Mesendoderm (in vitro differentiated cells): ENCODE measurements at regions not wholly inside any gene's neighbourhood (a gene's known extent, or its start where the extent isn't known, plus 50 kb on each side); places are given as distances from the start of the nearest gene placed in this dataset.

Source experiments
- DNase-seq: peaks from one replicate; pipeline ENCODE4 v3.0.0; 2013
- H2AK5ac ChIP-seq: 2 replicates; pipeline ENCODE4 v1.6.1; 2013; ENCODE audit warnings: low read length, inconsistent platforms
- H2BK120ac ChIP-seq: 2 replicates; pipeline ENCODE4 v1.6.1; 2013; ENCODE audit warnings: low read depth, mild to moderate bottlenecking, low read length, moderate library complexity, mixed read lengths
- H2BK15ac ChIP-seq: replicated peaks from 2 replicates; pipeline ENCODE4 v1.6.1; 2013; ENCODE audit warnings: low read depth, mild to moderate bottlenecking, moderate library complexity
- H2BK5ac ChIP-seq: 2 replicates; pipeline ENCODE4 v1.6.1; 2013; ENCODE audit warnings: low read length, inconsistent platforms
- H3K18ac ChIP-seq: 2 replicates; pipeline ENCODE4 v1.6.1; 2013; ENCODE audit warnings: mild to moderate bottlenecking, low read length, mixed read lengths
- H3K23ac ChIP-seq: one replicate; pipeline ENCODE4 v1.6.1; 2013; ENCODE audit warnings: low read length
- H3K27ac ChIP-seq: 2 replicates; pipeline ENCODE4 v1.5.1; 2013; ENCODE audit warnings: low read depth, mild to moderate bottlenecking, inconsistent platforms, low read length, moderate library complexity
- H3K27me3 ChIP-seq: 2 replicates; pipeline ENCODE4 v1.6.1; 2013; ENCODE audit warnings: low read length, control low read depth, mild to moderate bottlenecking, inconsistent platforms; ENCODE audit not compliant: insufficient read depth, poor library complexity
- H3K36me3 ChIP-seq: 2 replicates; pipeline ENCODE4 v1.6.1; 2013; ENCODE audit warnings: low read length, inconsistent platforms; ENCODE audit not compliant: control insufficient read depth, insufficient read depth
- H3K4ac ChIP-seq: one replicate; pipeline ENCODE4 v1.6.1; 2013; ENCODE audit warnings: low read depth, mild to moderate bottlenecking, low read length, moderate library complexity
- H3K4me1 ChIP-seq: 2 replicates; pipeline ENCODE4 v1.6.1; 2013; ENCODE audit warnings: low read depth, low read length, inconsistent platforms; ENCODE audit not compliant: control insufficient read depth
- H3K4me2 ChIP-seq: 2 replicates; pipeline ENCODE4 v1.6.1; 2013; ENCODE audit warnings: low read length
- H3K4me3 ChIP-seq: 2 replicates; pipeline ENCODE4 v1.5.1; 2013; ENCODE audit warnings: mild to moderate bottlenecking, low read length
- H3K56ac ChIP-seq: one replicate; pipeline ENCODE4 v1.6.1; 2013; ENCODE audit warnings: low read length
- H3K79me1 ChIP-seq: 2 replicates; pipeline ENCODE4 v1.6.1; 2013; ENCODE audit warnings: low read length, inconsistent platforms
- H3K79me2 ChIP-seq: 2 replicates; pipeline ENCODE4 v1.6.1; 2013; ENCODE audit warnings: mild to moderate bottlenecking, low read length; ENCODE audit not compliant: control insufficient read depth, insufficient read depth
- H3K9ac ChIP-seq: 2 replicates; pipeline ENCODE4 v1.6.1; 2013; ENCODE audit warnings: low read length, inconsistent platforms
- H4K5ac ChIP-seq: one replicate; pipeline ENCODE4 v1.6.1; 2013; ENCODE audit warnings: low read length
- H4K8ac ChIP-seq: one replicate; pipeline ENCODE4 v1.6.1; 2013; ENCODE audit warnings: low read depth, mild to moderate bottlenecking, control low read depth, low read length, moderate library complexity
- WGBS: extraction: QIAGEN DNeasy Blood & Tissue Kit; methylation state at CpG from one replicate; pipeline ENCODE4 v1.1.7; 2013; ENCODE audit warnings: low lambda C conversion rate, missing lambda C conversion rate; ENCODE audit not compliant: insufficient coverage; ENCODE audit errors: extremely low coverage; 5-methylcytosine and 5-hydroxymethylcytosine counted together

GRCh38 chr3:88528494-88528893, 378.7 kb downstream of the C3orf38 start:
- no peak overlapping the region for H2BK120ac ChIP-seq
- H3K27ac ChIP-seq = no peak overlapping the region
- H2BK5ac ChIP-seq = no peak overlapping the region
- no peak overlapping the region for H4K5ac ChIP-seq
- WGBS = no CpG with 5 or more reads among the region's 3 CpGs
- H3K18ac ChIP-seq = no peak overlapping the region
- no peak overlapping the region for H3K4me2 ChIP-seq
- no peaks in the 10 kb centered on the region for H3K4me1 ChIP-seq
- H3K27me3 ChIP-seq = no peaks in the 10 kb centered on the region
- H3K79me1 ChIP-seq = no peaks in the 10 kb centered on the region
- no peak overlapping the region for H2BK15ac ChIP-seq
- H3K4ac ChIP-seq = no peak overlapping the region
- no peak overlapping the region for H3K23ac ChIP-seq
- no peaks in the 10 kb centered on the region for H3K79me2 ChIP-seq
- no peaks in the 10 kb centered on the region for H3K36me3 ChIP-seq
- H4K8ac ChIP-seq = no peak overlapping the region
- no peak for DNase-seq
- no peak overlapping the region for H2AK5ac ChIP-seq
- H3K9ac ChIP-seq = no peak overlapping the region
- no peak overlapping the region for H3K56ac ChIP-seq
- H3K4me3 ChIP-seq = no peak overlapping the region

GRCh38 chr3:88534534-88534933, 384.8 kb downstream of the C3orf38 start:
- Histone ChIP-seq H3K27me3 (no peaks in the 10 kb centered on the region), H3K27ac (no peak overlapping the region), H4K5ac (no peak overlapping the region), H3K4me1 (no peaks in the 10 kb centered on the region), H3K23ac (no peak overlapping the region), H2BK120ac (no peak overlapping the region), H3K4me3 (no peak overlapping the region), H3K9ac (no peak overlapping the region), H2BK15ac (no peak overlapping the region), H2BK5ac (no peak overlapping the region), H3K56ac (no peak overlapping the region), H3K79me1 (no peaks in the 10 kb centered on the region), H3K18ac (no peak overlapping the region), H3K4ac (no peak overlapping the region), H2AK5ac (no peak overlapping the region), H3K36me3 (no peaks in the 10 kb centered on the region), H4K8ac (no peak overlapping the region), H3K4me2 (no peak overlapping the region), H3K79me2 (no peaks in the 10 kb centered on the region)
- DNase-seq = no peak
- no CpG with 5 or more reads among the region's 4 CpGs for WGBS

- Histone ChIP-seq H3K56ac (no peak overlapping the region), H2AK5ac (no peak overlapping the region), H2BK15ac (no peak overlapping the region), H3K4me3 (no peak overlapping the region), H4K5ac (no peak overlapping the region), H3K27me3 (no peaks in the 10 kb centered on the region), H3K9ac (no peak overlapping the region), H3K4ac (no peak overlapping the region), H2BK120ac (no peak overlapping the region), H3K23ac (no peak overlapping the region), H3K27ac (no peak overlapping the region), H3K4me1 (no peaks in the 10 kb centered on the region), H4K8ac (no peak overlapping the region), H3K4me2 (no peak overlapping the region), H2BK5ac (no peak overlapping the region), H3K36me3 (no peaks in the 10 kb centered on the region), H3K18ac (no peak overlapping the region), H3K79me2 (no peaks in the 10 kb centered on the region), H3K79me1 (no peaks in the 10 kb centered on the region)
- WGBS = no CpG with 5 or more reads among the region's 1 CpG
- no peak for DNase-seq
These were observed 385.8 kb downstream of the C3orf38 start for GRCh38 chr3:88535563-88535962.

- H2BK5ac ChIP-seq = no peak overlapping the region
- H3K18ac ChIP-seq = no peak overlapping the region
- no peak overlapping the region for H4K8ac ChIP-seq
- no peaks in the 10 kb centered on the region for H3K79me1 ChIP-seq
- no peaks in the 10 kb centered on the region for H3K4me1 ChIP-seq
- H2BK15ac ChIP-seq = no peak overlapping the region
- no peak overlapping the region for H3K4ac ChIP-seq
- H3K4me3 ChIP-seq = no peak overlapping the region
- H3K79me2 ChIP-seq = no peaks in the 10 kb centered on the region
- DNase-seq = no peak
- H3K27ac ChIP-seq = no peak overlapping the region
- no peak overlapping the region for H2AK5ac ChIP-seq
- no peak overlapping the region for H4K5ac ChIP-seq
- no peak overlapping the region for H3K4me2 ChIP-seq
- H3K56ac ChIP-seq = no peak overlapping the region
- H3K23ac ChIP-seq = no peak overlapping the region
- H3K9ac ChIP-seq = no peak overlapping the region
- H2BK120ac ChIP-seq = no peak overlapping the region
- no peaks in the 10 kb centered on the region for H3K36me3 ChIP-seq
- no peaks in the 10 kb centered on the region for H3K27me3 ChIP-seq
These were observed 393.2 kb downstream of the C3orf38 start for GRCh38 chr3:88542916-88543315.

- Histone ChIP-seq H4K8ac (no peak overlapping the region), H2AK5ac (no peak overlapping the region), H3K4ac (no peak overlapping the region), H3K4me3 (no peak overlapping the region), H3K23ac (no peak overlapping the region), H4K5ac (no peak overlapping the region), H3K18ac (no peak overlapping the region), H3K27me3 (no peaks in the 10 kb centered on the region), H3K36me3 (no peaks in the 10 kb centered on the region), H3K27ac (no peak overlapping the region), H3K79me2 (no peaks in the 10 kb centered on the region), H2BK120ac (no peak overlapping the region), H3K79me1 (no peaks in the 10 kb centered on the region), H3K4me2 (no peak overlapping the region), H3K4me1 (no peaks in the 10 kb centered on the region), H2BK5ac (no peak overlapping the region), H3K9ac (no peak overlapping the region), H3K56ac (no peak overlapping the region), H2BK15ac (no peak overlapping the region)
- WGBS = no CpG with 5 or more reads among the region's 3 CpGs
- DNase-seq = no peak
These were observed 422.7 kb downstream of the C3orf38 start for GRCh38 chr3:88572450-88572849.

- Histone ChIP-seq H3K27me3 (no peaks in the 10 kb centered on the region), H2AK5ac (no peak overlapping the region)
These were observed 423.7 kb downstream of the C3orf38 start for GRCh38 chr3:88573472-88573871.

More at GRCh38 chr3:88573472-88573871, 423.7 kb downstream of the C3orf38 start:
- no peak overlapping the region for H3K9ac ChIP-seq
- H2BK120ac ChIP-seq = no peak overlapping the region
- H3K4me2 ChIP-seq = no peak overlapping the region
- no peak overlapping the region for H3K56ac ChIP-seq
- no peak overlapping the region for H3K18ac ChIP-seq
- H4K8ac ChIP-seq = no peak overlapping the region
- WGBS = no CpG with 5 or more reads among the region's 4 CpGs
- no peak overlapping the region for H3K23ac ChIP-seq
- H3K4me3 ChIP-seq = no peak overlapping the region
- H3K4me1 ChIP-seq = no peaks in the 10 kb centered on the region
- no peak overlapping the region for H2BK5ac ChIP-seq
- DNase-seq = no peak
- no peaks in the 10 kb centered on the region for H3K79me2 ChIP-seq
- H3K79me1 ChIP-seq = no peaks in the 10 kb centered on the region
- no peak overlapping the region for H4K5ac ChIP-seq
- no peak overlapping the region for H3K27ac ChIP-seq
- no peak overlapping the region for H3K4ac ChIP-seq
- H2BK15ac ChIP-seq = no peak overlapping the region
- H3K36me3 ChIP-seq = no peaks in the 10 kb centered on the region
